ENCODE measurements at regions not wholly inside any gene's neighbourhood (a gene's known extent, or its start where the extent isn't known, plus 50 kb on each side); places are given as distances from the start of the nearest gene placed in this dataset.
"Not testable (repeated sequence)": the region's sequence is repeated elsewhere in the genome, so short reads cannot be mapped to it uniquely, and the experiment has no call there.

- intact Hi-C loops (cut with micrococcal nuclease); ATAC-seq; DNase-seq: not testable (repeated sequence)
These were observed 1362.0 kb downstream of the CDH12 start for GRCh38 chr5:21491182-21491581.

- DNase-seq; intact Hi-C loops (cut with micrococcal nuclease); ATAC-seq: not testable (repeated sequence)
These were observed 1364.3 kb downstream of the CDH12 start for GRCh38 chr5:21488828-21489227.

- ATAC-seq; intact Hi-C loops (cut with micrococcal nuclease); DNase-seq: not testable (repeated sequence)
These were observed 1367.6 kb downstream of the CDH12 start for GRCh38 chr5:21485458-21486000.

GRCh38 chr5:21484498-21484889, 1368.7 kb downstream of the CDH12 start:
- intact Hi-C loops (cut with micrococcal nuclease), result not testable (repeated sequence)

GRCh38 chr5:21483790-21484497, 1369.2 kb downstream of the CDH12 start:
- intact Hi-C loops (cut with micrococcal nuclease); ATAC-seq: not testable (repeated sequence)
- peak; percentile 35 for DNase-seq

More at GRCh38 chr5:21484498-21484889, 1368.7 kb downstream of the CDH12 start:
- ATAC-seq, DNase-seq: not testable (repeated sequence)

- intact Hi-C loops (cut with micrococcal nuclease); ATAC-seq: not testable (repeated sequence)
- peak; percentile 35 for DNase-seq
These were observed 1370.0 kb downstream of the CDH12 start for GRCh38 chr5:21482983-21483650.

GRCh38 chr5:21482522-21482921, 1370.6 kb downstream of the CDH12 start:
- DNase-seq; intact Hi-C loops (cut with micrococcal nuclease); ATAC-seq: not testable (repeated sequence)

- DNase-seq, result peak; percentile 34
- intact Hi-C loops (cut with micrococcal nuclease); ATAC-seq: not testable (repeated sequence)
These were observed 1371.5 kb downstream of the CDH12 start for GRCh38 chr5:21481320-21482270.

- intact Hi-C loops (cut with micrococcal nuclease); ATAC-seq; DNase-seq: not testable (repeated sequence)
These were observed 1373.1 kb downstream of the CDH12 start for GRCh38 chr5:21480054-21480453.

GRCh38 chr5:21473981-21474380, 1379.2 kb downstream of the CDH12 start:
- ATAC-seq; DNase-seq; intact Hi-C loops (cut with micrococcal nuclease): not testable (repeated sequence)

GRCh38 chr5:21473436-21473835, 1379.7 kb downstream of the CDH12 start:
- intact Hi-C loops (cut with micrococcal nuclease), result not testable (repeated sequence)

GRCh38 chr5:21471691-21472090, 1381.5 kb downstream of the CDH12 start:
- ATAC-seq; intact Hi-C loops (cut with micrococcal nuclease); DNase-seq: not testable (repeated sequence)

More at GRCh38 chr5:21473436-21473835, 1379.7 kb downstream of the CDH12 start:
- not testable (repeated sequence) for DNase-seq, ATAC-seq

GRCh38 chr5:21469523-21470101, 1383.5 kb downstream of the CDH12 start:
- intact Hi-C loops (cut with micrococcal nuclease), result not testable (repeated sequence)
- DNase-seq (peak; percentile 41), ATAC-seq (peak; percentile 41)

GRCh38 chr5:21467544-21467943, 1385.6 kb downstream of the CDH12 start:
- DNase-seq; ATAC-seq; intact Hi-C loops (cut with micrococcal nuclease): not testable (repeated sequence)

GRCh38 chr5:21459744-21460073, 1393.4 kb downstream of the CDH12 start:
- ATAC-seq; intact Hi-C loops (cut with micrococcal nuclease); DNase-seq: not testable (repeated sequence)

- intact Hi-C loops (cut with micrococcal nuclease), result no loop called here
These were observed 1400.7 kb downstream of the CDH12 start for GRCh38 chr5:21452449-21452848.

GRCh38 chr5:21432646-21433045, 1420.5 kb downstream of the CDH12 start:
- DNase-seq, result no peak
- intact Hi-C loops (cut with micrococcal nuclease), result no loop called here
- no peak for ATAC-seq

More at GRCh38 chr5:21452449-21452848, 1400.7 kb downstream of the CDH12 start:
- no peak for DNase-seq
- ATAC-seq, result no peak

- ATAC-seq, result no peak
- intact Hi-C loops (cut with micrococcal nuclease), result no loop called here
- DNase-seq, result no peak
These were observed 1428.2 kb downstream of the CDH12 start for GRCh38 chr5:21424907-21425306.
